C4-2B (cell line): ENCODE measurements at regions not wholly inside any gene's neighbourhood (a gene's known extent, or its start where the extent isn't known, plus 50 kb on each side); places are given as distances from the start of the nearest gene placed in this dataset.

ENCODE experiments used
- H3K27ac ChIP-seq: fragments of 450-650 bp; 2 replicates; pipeline ENCODE4 v1.5.1; 2017
- ZFX ChIP-seq: fragments of 450-650 bp; IDR thresholded peaks from 2 replicates; pipeline ENCODE4 v1.6.1; 2017
- TF ChIP-seq, protein P1 (sequence below): fragments of 450-650 bp; conservative IDR thresholded peaks from 2 replicates; pipeline ENCODE4 v1.5.1; 2017; ENCODE audit warnings: mild to moderate bottlenecking

DNA sequence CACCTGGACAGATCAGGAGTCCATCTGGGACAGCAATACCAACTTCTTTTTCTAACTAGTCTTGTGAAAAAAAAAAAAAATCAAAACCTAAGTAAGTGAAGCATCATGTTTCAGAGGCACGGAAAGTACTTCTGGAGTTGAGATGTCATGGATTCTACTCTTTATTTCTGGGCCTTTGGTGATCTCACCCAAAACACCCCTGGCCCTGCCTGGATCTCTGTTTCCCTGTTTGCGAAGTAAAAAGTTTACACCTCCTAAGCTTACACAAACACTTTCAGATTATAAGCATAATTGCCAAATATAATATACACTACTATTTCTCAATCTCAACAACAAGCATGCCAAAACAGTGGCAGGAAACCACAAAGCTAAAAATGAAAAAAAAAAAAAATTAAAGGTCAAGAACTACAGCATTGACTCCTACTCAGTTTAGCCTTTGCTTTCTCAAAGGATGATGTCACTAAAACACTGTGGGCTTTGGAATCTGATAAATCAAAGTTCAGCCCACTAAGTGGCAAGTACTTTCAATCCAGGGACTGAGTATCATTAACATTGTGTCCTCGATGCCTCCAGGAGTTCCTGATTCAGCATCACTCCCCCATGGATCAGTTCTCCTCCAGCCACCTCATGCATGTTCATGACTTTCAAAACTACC lies 291.9 kb downstream of the NFIB start:
- TF ChIP-seq, protein P1, sequence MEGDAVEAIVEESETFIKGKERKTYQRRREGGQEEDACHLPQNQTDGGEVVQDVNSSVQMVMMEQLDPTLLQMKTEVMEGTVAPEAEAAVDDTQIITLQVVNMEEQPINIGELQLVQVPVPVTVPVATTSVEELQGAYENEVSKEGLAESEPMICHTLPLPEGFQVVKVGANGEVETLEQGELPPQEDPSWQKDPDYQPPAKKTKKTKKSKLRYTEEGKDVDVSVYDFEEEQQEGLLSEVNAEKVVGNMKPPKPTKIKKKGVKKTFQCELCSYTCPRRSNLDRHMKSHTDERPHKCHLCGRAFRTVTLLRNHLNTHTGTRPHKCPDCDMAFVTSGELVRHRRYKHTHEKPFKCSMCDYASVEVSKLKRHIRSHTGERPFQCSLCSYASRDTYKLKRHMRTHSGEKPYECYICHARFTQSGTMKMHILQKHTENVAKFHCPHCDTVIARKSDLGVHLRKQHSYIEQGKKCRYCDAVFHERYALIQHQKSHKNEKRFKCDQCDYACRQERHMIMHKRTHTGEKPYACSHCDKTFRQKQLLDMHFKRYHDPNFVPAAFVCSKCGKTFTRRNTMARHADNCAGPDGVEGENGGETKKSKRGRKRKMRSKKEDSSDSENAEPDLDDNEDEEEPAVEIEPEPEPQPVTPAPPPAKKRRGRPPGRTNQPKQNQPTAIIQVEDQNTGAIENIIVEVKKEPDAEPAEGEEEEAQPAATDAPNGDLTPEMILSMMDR: no peak
- TF ChIP-seq ZFX: no peak
- H3K27ac ChIP-seq: no peak overlapping the region

DNA sequence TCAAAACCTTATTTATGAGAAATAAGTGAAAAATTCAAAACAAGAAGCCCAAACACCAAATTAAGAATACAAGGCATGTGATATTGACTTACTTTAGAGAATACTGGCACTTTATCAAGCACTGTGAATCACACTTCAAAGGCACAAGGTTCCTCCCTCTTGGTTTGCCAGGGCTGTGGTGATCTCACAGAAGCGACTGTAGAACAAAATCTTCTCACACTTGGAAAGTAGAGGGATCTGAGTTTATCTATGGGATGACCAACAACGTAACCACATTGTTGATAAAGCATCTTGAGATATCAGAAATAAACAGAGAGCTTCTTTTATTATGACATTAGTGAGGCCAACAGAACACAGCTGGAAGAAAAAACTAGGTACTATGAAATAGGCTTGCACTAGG lies 295.9 kb downstream of the NFIB start:
- TF ChIP-seq ZFX: no peak
- TF ChIP-seq, protein P1: no peak
- H3K27ac ChIP-seq: no peak overlapping the region

DNA sequence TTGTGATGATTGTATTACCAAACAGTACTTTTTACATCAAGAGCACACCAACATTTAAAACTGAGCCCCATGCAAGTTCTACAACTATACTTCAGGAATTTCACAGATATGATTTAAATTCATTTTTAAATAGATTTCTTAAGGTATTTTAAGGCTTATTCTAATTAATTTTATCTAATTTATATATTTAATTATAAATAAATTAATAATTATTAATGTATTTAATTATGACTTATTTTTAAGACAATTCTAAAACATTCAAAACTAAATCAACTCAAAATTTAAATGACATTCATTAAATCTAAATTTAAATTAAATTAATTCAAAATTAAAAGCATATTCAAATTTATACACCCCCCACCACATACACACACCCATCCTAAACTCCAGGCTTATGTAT lies 299.2 kb downstream of the NFIB start:
- H3K27ac ChIP-seq: no peak overlapping the region
- TF ChIP-seq, protein P1: no peak

DNA sequence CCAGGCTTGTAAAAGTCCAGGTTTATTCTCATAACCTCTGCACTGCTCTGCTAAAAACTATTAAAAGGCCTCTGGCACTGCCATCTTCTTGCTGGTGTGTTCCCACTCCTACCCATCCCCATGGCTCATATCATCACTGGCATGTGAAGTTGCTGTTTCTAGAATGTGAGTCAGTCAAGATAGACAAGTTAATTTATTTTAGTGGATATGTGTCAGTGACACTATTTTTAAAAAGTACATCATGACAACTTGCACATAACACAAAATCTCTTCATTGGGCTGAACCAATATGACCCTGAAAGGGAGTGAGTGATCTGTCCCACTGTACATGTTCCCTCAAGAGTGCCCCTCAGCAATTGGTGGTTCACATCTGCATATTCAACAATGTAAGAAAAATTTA lies 299.7 kb downstream of the NFIB start:
- no peak overlapping the region for H3K27ac ChIP-seq
- no peak for TF ChIP-seq ZFX
- TF ChIP-seq, protein P1: no peak

DNA sequence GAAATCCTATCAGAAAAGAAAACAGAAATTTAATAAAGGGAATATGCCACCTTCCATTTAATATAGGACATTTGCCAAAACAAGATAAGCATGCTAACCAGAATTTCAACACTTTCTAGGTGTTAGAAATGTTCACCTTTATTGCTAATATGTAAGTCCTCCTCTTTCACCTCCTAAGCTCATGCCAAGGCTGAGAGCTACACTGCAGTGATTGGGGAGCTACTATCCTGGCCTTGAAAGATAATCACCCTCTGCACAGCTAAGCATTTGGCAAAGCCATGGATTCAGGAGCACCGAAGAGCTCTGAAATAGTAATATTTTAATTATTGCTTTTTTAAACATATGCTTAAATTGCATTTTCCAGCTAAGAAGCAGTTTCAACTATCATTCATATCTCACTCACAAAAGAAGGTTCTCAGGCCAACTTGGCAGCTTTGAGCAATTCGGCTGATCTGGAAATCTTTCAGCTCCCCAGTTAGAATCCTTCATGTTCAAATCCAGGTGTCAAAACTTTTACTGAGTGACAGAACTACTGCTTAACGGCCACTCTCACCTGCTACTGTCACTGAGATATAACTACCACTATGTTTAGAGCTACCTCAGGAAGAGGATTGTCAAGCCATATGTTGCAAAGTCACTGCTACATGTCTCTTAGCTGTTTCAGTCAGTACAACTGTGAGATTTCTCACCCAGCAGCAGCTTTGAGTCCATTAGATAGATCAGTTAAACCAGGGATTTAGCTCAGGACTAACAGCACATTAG lies 302.0 kb downstream of the NFIB start:
- H3K27ac ChIP-seq: no peak overlapping the region
- TF ChIP-seq, protein P1: no peak
- TF ChIP-seq ZFX: no peak

DNA sequence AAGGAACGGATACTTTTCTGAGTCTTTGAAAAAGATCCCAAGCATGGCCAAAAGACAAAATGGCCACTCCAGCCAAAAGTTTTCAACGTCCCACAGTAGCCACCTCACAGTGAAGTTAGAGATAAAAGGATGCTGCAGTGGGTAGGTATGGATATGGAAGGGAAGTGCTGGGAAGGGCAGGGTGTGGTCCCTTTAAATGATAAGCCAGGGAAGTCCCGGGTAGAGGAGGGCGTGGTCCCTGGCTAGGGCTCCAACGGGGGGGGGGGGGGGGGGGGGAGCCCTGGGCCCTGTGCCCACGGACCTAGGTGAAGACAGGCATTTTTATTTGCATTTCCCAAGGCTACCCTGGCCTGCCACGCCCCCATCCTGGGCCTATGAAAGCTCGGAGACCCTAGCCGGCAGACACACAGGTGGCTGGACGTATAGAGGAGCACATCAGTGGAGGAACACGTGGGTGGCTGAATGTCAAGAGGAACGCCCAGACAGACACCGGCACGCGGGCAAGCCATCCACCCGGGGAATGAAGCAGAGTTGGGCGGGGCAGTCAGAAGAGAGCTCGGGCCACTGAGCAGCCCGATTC lies 306.7 kb downstream of the NFIB start:
- TF ChIP-seq, protein P1: no peak
- no peak for TF ChIP-seq ZFX
- no peak overlapping the region for H3K27ac ChIP-seq
